ENCODE measurements at regions not wholly inside any gene's neighbourhood (a gene's known extent, or its start where the extent isn't known, plus 50 kb on each side); places are given as distances from the start of the nearest gene placed in this dataset.

DNA sequence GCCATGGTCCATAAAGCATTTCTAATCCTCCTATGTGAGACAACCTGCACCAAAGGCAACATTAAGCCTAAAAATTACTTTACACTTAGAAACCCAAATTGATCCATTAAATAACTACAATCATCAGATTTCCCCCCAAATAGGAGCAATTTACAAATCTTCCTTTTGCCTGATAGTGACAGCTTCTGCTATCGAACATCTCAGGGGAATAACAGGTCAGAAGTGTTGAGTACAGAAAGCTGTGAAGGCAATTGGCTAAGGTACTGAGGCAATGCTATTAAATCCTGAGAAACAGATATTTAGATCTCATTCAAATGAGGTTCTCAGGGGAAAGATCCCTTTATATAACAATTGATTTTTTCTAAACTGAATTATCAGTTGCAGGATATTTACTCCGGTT, 141.1 kb downstream of the PIK3R1 start:
- H3K4me1 ChIP-seq: peaks cover 0 to 2% (median 0%) of the 10 kb centered on the region in 4 donors
- no peaks in the 10 kb centered on the region for H3K27me3 ChIP-seq
- TF ChIP-seq POLR2A (IDR thresholded peaks at IDR 0.05) (no peak), POLR2AphosphoS5 (IDR thresholded peaks at IDR 0.05) (no peak)
- TF ChIP-seq, protein P1, sequence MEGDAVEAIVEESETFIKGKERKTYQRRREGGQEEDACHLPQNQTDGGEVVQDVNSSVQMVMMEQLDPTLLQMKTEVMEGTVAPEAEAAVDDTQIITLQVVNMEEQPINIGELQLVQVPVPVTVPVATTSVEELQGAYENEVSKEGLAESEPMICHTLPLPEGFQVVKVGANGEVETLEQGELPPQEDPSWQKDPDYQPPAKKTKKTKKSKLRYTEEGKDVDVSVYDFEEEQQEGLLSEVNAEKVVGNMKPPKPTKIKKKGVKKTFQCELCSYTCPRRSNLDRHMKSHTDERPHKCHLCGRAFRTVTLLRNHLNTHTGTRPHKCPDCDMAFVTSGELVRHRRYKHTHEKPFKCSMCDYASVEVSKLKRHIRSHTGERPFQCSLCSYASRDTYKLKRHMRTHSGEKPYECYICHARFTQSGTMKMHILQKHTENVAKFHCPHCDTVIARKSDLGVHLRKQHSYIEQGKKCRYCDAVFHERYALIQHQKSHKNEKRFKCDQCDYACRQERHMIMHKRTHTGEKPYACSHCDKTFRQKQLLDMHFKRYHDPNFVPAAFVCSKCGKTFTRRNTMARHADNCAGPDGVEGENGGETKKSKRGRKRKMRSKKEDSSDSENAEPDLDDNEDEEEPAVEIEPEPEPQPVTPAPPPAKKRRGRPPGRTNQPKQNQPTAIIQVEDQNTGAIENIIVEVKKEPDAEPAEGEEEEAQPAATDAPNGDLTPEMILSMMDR (IDR thresholded peaks at IDR 0.05): no peak
- DNase-seq: no peak
- 90 to 100% methylated on average over 1 to 2 of the region's 2 CpGs for WGBS, 2 donors (ENCODE audit: low coverage in 1 of 2)
- no peaks in the 10 kb centered on the region for H3K9me3 ChIP-seq
- no peaks in the 10 kb centered on the region for H3K36me3 ChIP-seq
- no peak overlapping the region for H3K4me3 ChIP-seq
- H3K27ac ChIP-seq: no peak overlapping the region
- intact Hi-C loops (cut with DNase I; ENCODE audit: low total_unique reads): loop anchor here (10.0 kb wide), 1 partner anchor 68 kb away; no protein-coding TSS in a partner anchor
- in situ Hi-C loops (cut with MboI; ENCODE audit: low pct_ligation_motif_present in 1 of 4, low pct_unique_long_range_greater_than_20kb in 1 of 4, low sequenced_read_pairs in 3 of 4): no loop called here

DNA sequence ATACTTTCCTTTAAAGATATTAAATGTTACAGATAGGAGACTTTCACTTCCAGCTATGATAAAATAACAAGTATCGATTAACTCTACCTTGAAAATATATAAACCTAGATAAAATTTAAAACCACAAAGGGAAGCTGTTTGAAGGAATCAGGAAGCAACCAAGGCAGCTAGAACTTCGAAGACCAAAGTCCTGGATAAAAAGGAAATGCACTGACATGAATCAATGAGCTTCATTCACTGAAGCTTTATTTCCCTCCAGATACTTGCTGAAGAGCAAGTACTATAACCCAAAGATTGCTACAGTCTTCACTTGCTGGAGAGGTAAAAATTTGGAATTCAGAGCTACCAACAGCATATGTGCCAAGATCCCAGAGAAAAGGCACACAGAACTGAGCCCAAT, 144.1 kb downstream of the PIK3R1 start:
- DNase-seq: no peak
- 33 to 42% methylated on average over 2 of the region's 2 CpGs for WGBS, 2 donors (ENCODE audit: low coverage in 1 of 2)
- no peak overlapping the region for H3K4me3 ChIP-seq
- H3K36me3 ChIP-seq: no peaks in the 10 kb centered on the region
- no peaks in the 10 kb centered on the region for H3K27me3 ChIP-seq
- no peaks in the 10 kb centered on the region for H3K9me3 ChIP-seq
- intact Hi-C loops (cut with DNase I; ENCODE audit: low total_unique reads) (loop anchor here (10.0 kb wide), 1 partner anchor 65 kb away; no protein-coding TSS in a partner anchor), in situ Hi-C loops (cut with MboI; ENCODE audit: low pct_ligation_motif_present in 1 of 4, low pct_unique_long_range_greater_than_20kb in 1 of 4, low sequenced_read_pairs in 3 of 4) (no loop called here)
- H3K4me1 ChIP-seq: peaks cover 0 to 2% (median 0%) of the 10 kb centered on the region in 4 donors
- no peak for TF ChIP-seq POLR2AphosphoS5 (IDR thresholded peaks at IDR 0.05)
- TF ChIP-seq POLR2A (IDR thresholded peaks at IDR 0.05): no peak
- no peak for TF ChIP-seq EP300 (IDR thresholded peaks at IDR 0.05; ENCODE audit: low read depth)
- no peak overlapping the region for H3K27ac ChIP-seq

DNA sequence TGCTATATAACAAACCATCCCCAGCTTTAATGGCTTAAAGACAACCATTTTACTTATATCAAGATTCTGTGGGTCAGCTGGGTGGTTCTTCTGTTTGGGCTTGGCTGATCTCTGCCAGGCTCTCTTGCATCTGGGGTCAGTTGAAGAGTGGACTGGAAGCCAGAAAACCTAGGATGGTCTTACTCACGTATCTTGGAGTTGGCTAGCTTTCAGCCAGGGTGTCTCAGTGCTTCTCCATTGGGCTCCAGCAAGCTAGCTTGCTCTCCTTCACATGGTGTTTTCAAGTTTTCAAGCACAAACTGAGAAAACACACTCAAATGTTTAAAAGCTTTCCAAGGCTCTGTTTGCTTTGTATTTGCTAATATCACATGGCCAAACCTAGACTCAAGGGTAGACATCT, 146.8 kb downstream of the PIK3R1 start:
- TF ChIP-seq POLR2AphosphoS5 (IDR thresholded peaks at IDR 0.05): no peak
- no peaks in the 10 kb centered on the region for H3K9me3 ChIP-seq
- H3K4me1 ChIP-seq: peaks cover 0 to 2% (median 0%) of the 10 kb centered on the region in 4 donors
- no peaks in the 10 kb centered on the region for H3K36me3 ChIP-seq
- H3K27me3 ChIP-seq: no peaks in the 10 kb centered on the region
- no peak for DNase-seq
- intact Hi-C loops (cut with DNase I; ENCODE audit: low total_unique reads): no loop called here
- no peak overlapping the region for H3K27ac ChIP-seq
- in situ Hi-C loops (cut with MboI; ENCODE audit: low pct_ligation_motif_present in 1 of 4, low pct_unique_long_range_greater_than_20kb in 1 of 4, low sequenced_read_pairs in 3 of 4): no loop called here
- WGBS, 2 donors (ENCODE audit: low coverage in 1 of 2): 86 to 91% methylated on average over 1 of the region's 1 CpG
- no peak overlapping the region for H3K4me3 ChIP-seq

DNA sequence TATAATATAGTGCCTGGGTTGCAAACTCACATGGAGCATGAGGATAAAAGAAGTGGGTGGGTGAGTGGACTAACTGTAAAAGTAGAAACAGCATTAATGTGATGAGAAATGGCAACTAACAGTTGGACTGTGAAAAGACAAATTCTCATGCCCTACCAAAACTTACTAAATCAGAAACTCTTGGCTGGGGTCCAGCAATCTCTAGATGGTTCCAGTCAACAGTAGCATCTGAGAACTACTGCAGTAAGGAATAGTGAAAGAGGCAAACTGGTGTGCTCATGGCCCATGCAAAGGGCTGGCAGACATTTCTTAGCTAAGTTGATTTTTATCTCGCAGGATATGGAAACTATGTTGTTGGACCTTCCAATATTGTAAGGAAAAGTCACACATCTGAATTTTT, 150.3 kb downstream of the PIK3R1 start:
- in situ Hi-C loops (cut with MboI; ENCODE audit: low pct_ligation_motif_present in 1 of 4, low pct_unique_long_range_greater_than_20kb in 1 of 4, low sequenced_read_pairs in 3 of 4): no loop called here
- H3K4me3 ChIP-seq: no peak overlapping the region
- TF ChIP-seq, protein P1 (IDR thresholded peaks at IDR 0.05): no peak
- H3K36me3 ChIP-seq: no peaks in the 10 kb centered on the region
- DNase-seq: no peak
- H3K27ac ChIP-seq: no peak overlapping the region
- H3K4me1 ChIP-seq: peaks cover 0 to 4% (median 2%) of the 10 kb centered on the region in 4 donors
- 97 to 100% methylated on average over 1 of the region's 1 CpG for whole genome bisulfite sequencing, 2 donors (ENCODE audit: low coverage in 1 of 2)
- H3K9me3 ChIP-seq: no peaks in the 10 kb centered on the region
- intact Hi-C loops (cut with DNase I; ENCODE audit: low total_unique reads): no loop called here
- H3K27me3 ChIP-seq: no peaks in the 10 kb centered on the region

DNA sequence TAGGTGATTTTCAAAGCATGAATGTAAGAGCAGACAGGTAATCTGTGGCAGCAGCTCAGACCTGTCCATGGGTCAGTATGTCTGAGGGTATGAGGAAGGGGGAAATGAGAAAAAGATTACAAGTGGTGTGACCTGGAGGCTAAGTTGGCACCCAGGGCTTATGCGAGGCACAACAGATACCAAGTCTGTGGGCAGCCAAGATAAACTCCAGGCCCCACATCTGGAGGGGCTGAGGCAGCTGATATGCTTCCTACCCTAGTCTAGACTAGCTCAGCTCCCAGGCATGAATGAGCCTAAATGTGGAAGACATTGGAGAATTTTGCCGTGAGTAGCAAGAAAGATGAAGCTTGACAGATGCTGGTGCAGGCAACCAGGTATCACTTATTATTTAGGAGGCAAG, 151.7 kb downstream of the PIK3R1 start:
- H3K9me3 ChIP-seq: no peaks in the 10 kb centered on the region
- DNase-seq: no peak
- 83 to 96% methylated on average over 1 to 2 of the region's 2 CpGs for WGBS, 2 donors (ENCODE audit: low coverage in 1 of 2)
- no peak for TF ChIP-seq EP300 (IDR thresholded peaks at IDR 0.05; ENCODE audit: low read depth)
- TF ChIP-seq POLR2A (IDR thresholded peaks at IDR 0.05): no peak
- TF ChIP-seq, protein P1 (IDR thresholded peaks at IDR 0.05): no peak
- TF ChIP-seq POLR2AphosphoS5 (IDR thresholded peaks at IDR 0.05): no peak
- in situ Hi-C loops (cut with MboI; ENCODE audit: low pct_ligation_motif_present in 1 of 4, low pct_unique_long_range_greater_than_20kb in 1 of 4, low sequenced_read_pairs in 3 of 4) (no loop called here), intact Hi-C loops (cut with DNase I; ENCODE audit: low total_unique reads) (no loop called here)
- H3K4me3 ChIP-seq: no peak overlapping the region
- peaks cover 0 to 4% (median 2%) of the 10 kb centered on the region in 4 donors for H3K4me1 ChIP-seq
- H3K27me3 ChIP-seq: no peaks in the 10 kb centered on the region
- no peaks in the 10 kb centered on the region for H3K36me3 ChIP-seq
- H3K27ac ChIP-seq: no peak overlapping the region

All from transverse colon (tissue), 4 donors.